ENCODE measurements at regions not wholly inside any gene's neighbourhood (a gene's known extent, or its start where the extent isn't known, plus 50 kb on each side); places are given as distances from the start of the nearest gene placed in this dataset.

GRCh38 chr3:117532268-117532667, 822.7 kb downstream of the TUSC7 start:
- H3K9ac ChIP-seq, result no peak overlapping the region
- H3K27ac ChIP-seq, result no peak overlapping the region
- no peaks in the 10 kb centered on the region for H3K36me3 ChIP-seq (ENCODE audit: insufficient read depth)
- H3K4me1 ChIP-seq (ENCODE audit: low read depth, poor library complexity, severe bottlenecking), result no peaks in the 10 kb centered on the region
- no peak overlapping the region for H2AFZ ChIP-seq (ENCODE audit: low read depth)
- no peak overlapping the region for H3K4me3 ChIP-seq (IDR thresholded peaks at IDR 0.05; ENCODE audit: insufficient read depth, low read depth, low read length)
- no peaks in the 10 kb centered on the region for H3K27me3 ChIP-seq (ENCODE audit: insufficient read depth, low read depth)
- no peak overlapping the region for H3K4me2 ChIP-seq
- TF ChIP-seq CTCF (conservative IDR thresholded peaks at IDR 0.05; ENCODE audit: low read depth, low read length), result no peak
- no peaks in the 10 kb centered on the region for H3K79me2 ChIP-seq (ENCODE audit: insufficient read depth, low read depth)
- no peaks in the 10 kb centered on the region for H4K20me1 ChIP-seq (ENCODE audit: insufficient read depth)

GRCh38 chr3:117534138-117534537, 824.6 kb downstream of the TUSC7 start:
- TF ChIP-seq CTCF (conservative IDR thresholded peaks at IDR 0.05; ENCODE audit: low read depth, low read length), result no peak
- no peaks in the 10 kb centered on the region for H3K4me1 ChIP-seq (ENCODE audit: low read depth, poor library complexity, severe bottlenecking)
- no peak overlapping the region for H3K4me2 ChIP-seq
- no peak overlapping the region for H3K4me3 ChIP-seq (IDR thresholded peaks at IDR 0.05; ENCODE audit: insufficient read depth, low read depth, low read length)
- H3K79me2 ChIP-seq (ENCODE audit: insufficient read depth, low read depth), result no peaks in the 10 kb centered on the region
- H4K20me1 ChIP-seq (ENCODE audit: insufficient read depth), result no peaks in the 10 kb centered on the region
- no peak overlapping the region for H3K9ac ChIP-seq
- H3K36me3 ChIP-seq (ENCODE audit: insufficient read depth), result no peaks in the 10 kb centered on the region
- no peak overlapping the region for H2AFZ ChIP-seq (ENCODE audit: low read depth)
- H3K27me3 ChIP-seq (ENCODE audit: insufficient read depth, low read depth), result no peaks in the 10 kb centered on the region
- H3K27ac ChIP-seq, result no peak overlapping the region

- H2AFZ ChIP-seq (ENCODE audit: low read depth), result no peak overlapping the region
- no peaks in the 10 kb centered on the region for H4K20me1 ChIP-seq (ENCODE audit: insufficient read depth)
- no peak overlapping the region for H3K4me2 ChIP-seq
- no peak overlapping the region for H3K27ac ChIP-seq
- H3K9ac ChIP-seq, result no peak overlapping the region
- no peak for TF ChIP-seq CTCF (conservative IDR thresholded peaks at IDR 0.05; ENCODE audit: low read depth, low read length)
- H3K27me3 ChIP-seq (ENCODE audit: insufficient read depth, low read depth), result no peaks in the 10 kb centered on the region
- H3K36me3 ChIP-seq (ENCODE audit: insufficient read depth), result no peaks in the 10 kb centered on the region
- H3K4me3 ChIP-seq (IDR thresholded peaks at IDR 0.05; ENCODE audit: insufficient read depth, low read depth, low read length), result no peak overlapping the region
- no peaks in the 10 kb centered on the region for H3K79me2 ChIP-seq (ENCODE audit: insufficient read depth, low read depth)
- H3K4me1 ChIP-seq (ENCODE audit: low read depth, poor library complexity, severe bottlenecking), result no peaks in the 10 kb centered on the region
Observed at GRCh38 chr3:117536006-117536405, 826.4 kb downstream of the TUSC7 start.

GRCh38 chr3:117537949-117538348, 828.4 kb downstream of the TUSC7 start:
- Histone ChIP-seq H3K27me3 (ENCODE audit: insufficient read depth, low read depth) (no peaks in the 10 kb centered on the region), H3K9ac (no peak overlapping the region), H3K79me2 (ENCODE audit: insufficient read depth, low read depth) (no peaks in the 10 kb centered on the region), H3K36me3 (ENCODE audit: insufficient read depth) (no peaks in the 10 kb centered on the region), H4K20me1 (ENCODE audit: insufficient read depth) (no peaks in the 10 kb centered on the region), H3K4me1 (ENCODE audit: low read depth, poor library complexity, severe bottlenecking) (no peaks in the 10 kb centered on the region), H3K4me3 (IDR thresholded peaks at IDR 0.05; ENCODE audit: insufficient read depth, low read depth, low read length) (no peak overlapping the region), H3K27ac (no peak overlapping the region), H3K4me2 (no peak overlapping the region), H2AFZ (ENCODE audit: low read depth) (no peak overlapping the region)
- no peak for TF ChIP-seq CTCF (conservative IDR thresholded peaks at IDR 0.05; ENCODE audit: low read depth, low read length)

GRCh38 chr3:117539729-117540128, 830.1 kb downstream of the TUSC7 start:
- Histone ChIP-seq H3K79me2 (ENCODE audit: insufficient read depth, low read depth) (no peaks in the 10 kb centered on the region), H3K4me3 (IDR thresholded peaks at IDR 0.05; ENCODE audit: insufficient read depth, low read depth, low read length) (no peak overlapping the region), H4K20me1 (ENCODE audit: insufficient read depth) (no peaks in the 10 kb centered on the region), H2AFZ (ENCODE audit: low read depth) (no peak overlapping the region), H3K4me2 (no peak overlapping the region), H3K9ac (no peak overlapping the region), H3K27ac (no peak overlapping the region), H3K36me3 (ENCODE audit: insufficient read depth) (no peaks in the 10 kb centered on the region), H3K4me1 (ENCODE audit: low read depth, poor library complexity, severe bottlenecking) (no peaks in the 10 kb centered on the region), H3K27me3 (ENCODE audit: insufficient read depth, low read depth) (no peaks in the 10 kb centered on the region)
- TF ChIP-seq CTCF (conservative IDR thresholded peaks at IDR 0.05; ENCODE audit: low read depth, low read length), result no peak

All from KMS-11 (cell line).